ENCODE measurements at regions not wholly inside any gene's neighbourhood (a gene's known extent, or its start where the extent isn't known, plus 50 kb on each side); places are given as distances from the start of the nearest gene placed in this dataset.

DNA sequence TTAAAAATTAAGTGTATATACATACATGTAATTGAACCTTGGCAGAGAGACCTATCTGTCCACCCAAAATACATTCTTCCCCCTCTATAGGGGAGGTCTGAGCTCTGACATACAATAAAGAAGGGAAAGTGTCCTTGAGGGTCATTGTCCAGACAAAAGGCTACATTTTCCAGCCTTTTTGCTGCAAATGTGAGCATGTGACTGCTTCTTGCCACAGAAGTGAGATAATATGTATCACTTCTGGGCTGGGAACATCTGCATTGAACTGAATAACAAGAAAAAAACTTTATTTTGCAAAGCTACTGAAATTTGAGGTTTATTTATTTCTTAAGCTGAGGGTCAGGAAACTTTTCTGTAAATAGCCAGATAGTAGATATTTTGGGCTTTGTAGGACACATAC is 131.3 kb downstream of the TBC1D30 start:
- Histone ChIP-seq H3K9me3 (no peaks in the 10 kb centered on the region), H3K36me3 (no peaks in the 10 kb centered on the region), H3K4me3 (no peak overlapping the region), H3K27ac (replicated peaks in 1 of 4) (no peak overlapping the region), H3K4me1 (peaks cover 0 to 4% (median 0%) of the 10 kb centered on the region in 4 donors), H3K27me3 (no peaks in the 10 kb centered on the region)
- intact Hi-C loops (cut with DNase I): no loop called here
- DNase-seq (ENCODE audit: extremely low spot score): no peak
- no peak for TF ChIP-seq EP300 (IDR thresholded peaks at IDR 0.05)
- TF ChIP-seq, protein P1, sequence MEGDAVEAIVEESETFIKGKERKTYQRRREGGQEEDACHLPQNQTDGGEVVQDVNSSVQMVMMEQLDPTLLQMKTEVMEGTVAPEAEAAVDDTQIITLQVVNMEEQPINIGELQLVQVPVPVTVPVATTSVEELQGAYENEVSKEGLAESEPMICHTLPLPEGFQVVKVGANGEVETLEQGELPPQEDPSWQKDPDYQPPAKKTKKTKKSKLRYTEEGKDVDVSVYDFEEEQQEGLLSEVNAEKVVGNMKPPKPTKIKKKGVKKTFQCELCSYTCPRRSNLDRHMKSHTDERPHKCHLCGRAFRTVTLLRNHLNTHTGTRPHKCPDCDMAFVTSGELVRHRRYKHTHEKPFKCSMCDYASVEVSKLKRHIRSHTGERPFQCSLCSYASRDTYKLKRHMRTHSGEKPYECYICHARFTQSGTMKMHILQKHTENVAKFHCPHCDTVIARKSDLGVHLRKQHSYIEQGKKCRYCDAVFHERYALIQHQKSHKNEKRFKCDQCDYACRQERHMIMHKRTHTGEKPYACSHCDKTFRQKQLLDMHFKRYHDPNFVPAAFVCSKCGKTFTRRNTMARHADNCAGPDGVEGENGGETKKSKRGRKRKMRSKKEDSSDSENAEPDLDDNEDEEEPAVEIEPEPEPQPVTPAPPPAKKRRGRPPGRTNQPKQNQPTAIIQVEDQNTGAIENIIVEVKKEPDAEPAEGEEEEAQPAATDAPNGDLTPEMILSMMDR (IDR thresholded peaks at IDR 0.05): no peak
- no peak for TF ChIP-seq POLR2A (IDR thresholded peaks at IDR 0.05; ENCODE audit: low read depth)
- no peak for TF ChIP-seq POLR2AphosphoS5 (IDR thresholded peaks at IDR 0.05)

DNA sequence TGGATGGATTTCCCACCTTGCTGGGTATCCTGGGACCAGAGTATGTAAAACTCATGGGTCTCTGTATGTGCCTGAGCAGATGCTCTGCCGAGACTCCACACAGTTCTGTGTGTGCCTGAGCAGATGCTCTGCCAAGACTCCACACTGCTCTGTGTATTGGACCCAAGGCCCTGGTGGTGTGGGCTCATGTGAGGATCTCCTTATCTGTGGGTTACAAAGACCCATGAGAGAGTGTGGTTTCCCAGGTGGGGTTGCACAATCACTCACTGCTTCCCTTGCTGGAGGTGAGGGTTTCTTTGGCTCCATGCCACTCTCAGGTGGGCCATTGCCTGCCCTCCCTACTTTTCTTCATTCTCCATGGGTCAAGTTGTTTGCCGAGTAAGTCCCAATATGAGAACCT is 141.5 kb downstream of the TBC1D30 start:
- H3K27me3 ChIP-seq: no peaks in the 10 kb centered on the region
- no peaks in the 10 kb centered on the region for H3K4me1 ChIP-seq
- no peak overlapping the region for H3K4me3 ChIP-seq
- DNase-seq (ENCODE audit: extremely low spot score): no peak
- WGBS: 100% methylated on average over 1 of the region's 2 CpGs
- intact Hi-C loops (cut with DNase I): no loop called here
- no peaks in the 10 kb centered on the region for H3K36me3 ChIP-seq
- no peak for TF ChIP-seq EP300 (IDR thresholded peaks at IDR 0.05)
- TF ChIP-seq, protein P1 (IDR thresholded peaks at IDR 0.05): no peak
- TF ChIP-seq POLR2A (IDR thresholded peaks at IDR 0.05; ENCODE audit: low read depth): no peak
- TF ChIP-seq POLR2AphosphoS5 (IDR thresholded peaks at IDR 0.05): no peak
- H3K27ac ChIP-seq (replicated peaks in 1 of 4): no peak overlapping the region
- no peaks in the 10 kb centered on the region for H3K9me3 ChIP-seq

DNA sequence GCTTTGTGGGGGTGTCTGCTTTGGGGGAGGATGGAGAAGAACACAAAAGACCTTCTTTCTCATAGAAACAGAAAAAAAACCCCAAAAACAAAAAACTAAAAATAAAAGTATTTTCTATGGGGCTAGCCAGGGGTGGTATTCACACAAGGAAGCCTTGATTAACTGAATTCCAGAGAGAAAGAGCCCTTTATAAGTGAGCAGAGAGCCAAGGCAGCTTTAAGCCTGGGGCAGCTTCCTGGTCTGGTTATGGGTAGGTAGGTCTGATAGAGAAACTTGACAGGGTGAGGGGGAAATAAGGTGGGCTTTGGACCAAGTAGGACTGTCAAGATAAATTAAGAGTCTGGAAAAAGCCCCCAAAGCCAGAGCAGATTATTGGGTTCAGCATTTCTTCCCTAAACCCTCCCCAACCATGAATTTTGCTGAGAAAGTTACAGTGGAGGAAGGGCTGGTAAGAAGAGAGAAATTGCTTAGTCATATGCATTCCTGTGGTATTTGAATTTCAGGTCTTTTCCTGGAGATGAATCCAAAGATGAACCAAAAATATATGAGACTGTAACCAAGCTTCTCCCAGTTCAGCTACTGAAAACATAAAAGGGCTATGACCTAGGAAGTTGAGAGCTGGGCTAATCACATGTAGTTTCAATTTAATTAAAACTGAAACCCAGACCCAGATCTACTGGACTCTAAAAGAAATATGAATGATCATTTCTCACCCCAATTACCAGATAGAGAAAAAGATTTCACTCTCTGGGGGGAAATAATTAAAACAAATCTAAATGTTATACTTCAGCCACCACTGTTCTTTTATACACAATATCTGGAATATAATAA is 144.8 kb downstream of the TBC1D30 start:
- intact Hi-C loops (cut with DNase I): no loop called here
- no peak overlapping the region for H3K4me3 ChIP-seq
- H3K9me3 ChIP-seq: no peaks in the 10 kb centered on the region
- H3K4me1 ChIP-seq: no peaks in the 10 kb centered on the region
- H3K36me3 ChIP-seq: no peaks in the 10 kb centered on the region
- no peak overlapping the region for H3K27ac ChIP-seq (replicated peaks in 1 of 4)
- TF ChIP-seq POLR2AphosphoS5 (IDR thresholded peaks at IDR 0.05) (no peak), POLR2A (IDR thresholded peaks at IDR 0.05; ENCODE audit: low read depth) (no peak), EP300 (IDR thresholded peaks at IDR 0.05) (no peak)
- TF ChIP-seq, protein P1 (IDR thresholded peaks at IDR 0.05): no peak
- no peaks in the 10 kb centered on the region for H3K27me3 ChIP-seq
- DNase-seq (ENCODE audit: extremely low spot score): no peak

DNA sequence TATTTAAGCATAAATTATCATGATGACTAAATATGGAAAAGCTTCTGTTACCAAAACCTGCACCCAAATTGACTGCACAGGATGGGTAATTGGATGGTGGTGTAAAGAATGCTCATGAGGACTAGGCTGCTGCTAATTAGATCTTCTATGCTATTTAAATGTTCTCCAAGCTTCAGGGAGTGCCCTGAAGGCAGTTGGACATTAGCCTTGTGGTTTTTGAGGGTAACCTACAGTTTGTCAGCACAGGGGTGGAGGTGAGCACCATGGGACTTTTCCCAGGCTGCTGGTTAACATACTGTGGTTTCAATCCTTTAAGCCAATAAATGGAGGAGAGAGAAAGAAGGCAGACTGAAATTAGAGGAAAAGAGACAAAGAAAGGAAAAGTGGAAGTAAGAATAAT is 145.0 kb downstream of the WIF1 start:
- TF ChIP-seq, protein P1 (IDR thresholded peaks at IDR 0.05): no peak
- TF ChIP-seq EP300 (IDR thresholded peaks at IDR 0.05) (no peak), POLR2A (IDR thresholded peaks at IDR 0.05; ENCODE audit: low read depth) (no peak), POLR2AphosphoS5 (IDR thresholded peaks at IDR 0.05) (no peak)
- Histone ChIP-seq H3K4me1 (no peaks in the 10 kb centered on the region), H3K4me3 (no peak overlapping the region), H3K27ac (replicated peaks in 1 of 4) (no peak overlapping the region), H3K36me3 (no peaks in the 10 kb centered on the region), H3K9me3 (peaks cover 0 to 10% (median 7%) of the 10 kb centered on the region in 4 donors), H3K27me3 (no peaks in the 10 kb centered on the region)
- intact Hi-C loops (cut with DNase I): no loop called here
- DNase-seq (ENCODE audit: extremely low spot score): no peak
